ENCODE measurements at regions not wholly inside any gene's neighbourhood (a gene's known extent, or its start where the extent isn't known, plus 50 kb on each side); places are given as distances from the start of the nearest gene placed in this dataset.

- no peak overlapping the region; a peak in 1 of 5 replicates for H3K4me3 Mint-ChIP-seq
- H4K8ac ChIP-seq (replicated peaks; ENCODE audit: insufficient read length, low read depth, low read length) = no peak overlapping the region
- H3K4me2 ChIP-seq (ENCODE audit: insufficient read depth, insufficient read length, low read length) = no peak overlapping the region
- no peak overlapping the region for H4K91ac ChIP-seq (ENCODE audit: insufficient read length, low read depth, low read length)
- no peak overlapping the region; a peak in 1 of 7 replicates for H3K27ac Mint-ChIP-seq
- H2BK20ac ChIP-seq (ENCODE audit: low read depth, low read length, poor library complexity, severe bottlenecking) = no peak overlapping the region
- H4K5ac ChIP-seq (ENCODE audit: insufficient read length, low read depth, low read length) = no peak overlapping the region
- no peak for DNase-seq
- no peak overlapping the region for H3T11ph ChIP-seq (ENCODE audit: low read length)
- H2AFZ ChIP-seq (ENCODE audit: low read length) = no peak overlapping the region
- no peak overlapping the region for H2BK15ac ChIP-seq (ENCODE audit: low read depth, low read length)
- no peak overlapping the region for H3K14ac ChIP-seq (ENCODE audit: insufficient read depth, low read length)
- peaks cover 7% of the 10 kb centered on the region for H3K27me3 Mint-ChIP-seq (ENCODE audit: low read depth)
- H3K79me2 ChIP-seq (ENCODE audit: insufficient read depth, low read length) = no peaks in the 10 kb centered on the region
- H3K36me3 Mint-ChIP-seq (ENCODE audit: insufficient read depth in 1 of 3, low read depth in 3 of 3) = peaks cover 0 to 6% (median 3%) of the 10 kb centered on the region in 3 experiments; a peak in 3 of 7 replicates
- no peaks in the 10 kb centered on the region for H3K79me1 ChIP-seq (ENCODE audit: insufficient read depth, low read depth, low read length, poor library complexity, severe bottlenecking)
- whole genome bisulfite sequencing (ENCODE audit: extremely low coverage, insufficient read length, low lambda C conversion rate) = no CpG with 5 or more reads among the region's 14 CpGs
- no peak overlapping the region for H3K27ac ChIP-seq (ENCODE audit: insufficient read length, low read depth, low read length)
- H3K9me3 ChIP-seq (ENCODE audit: control insufficient read depth, low read depth, low read length) = no peaks in the 10 kb centered on the region
- no peak overlapping the region for H2BK120ac ChIP-seq (ENCODE audit: low read depth, low read length, poor library complexity, severe bottlenecking)
- H3K4me1 Mint-ChIP-seq = peaks cover 26 to 36% of the 10 kb centered on the region in 2 experiments
- H3K4ac ChIP-seq (ENCODE audit: low read depth, low read length) = no peak overlapping the region
- peaks cover 5% of the 10 kb centered on the region; the same call in 1 of the 2 replicates for H3K4me1 ChIP-seq (ENCODE audit: insufficient read depth, low read length)
- TF ChIP-seq CTCF (conservative IDR thresholded peaks at IDR 0.05) = no peak
- no peak overlapping the region for H2AK5ac ChIP-seq (ENCODE audit: insufficient read length, low read length)
- H2BK5ac ChIP-seq (ENCODE audit: insufficient read length, low read length) = no peak overlapping the region
- H3K9ac ChIP-seq (ENCODE audit: extremely low read depth, insufficient read length, low read length) = no peak overlapping the region
- no peak overlapping the region for H3K23ac ChIP-seq (ENCODE audit: insufficient read length, low read depth, low read length)
- H2BK12ac ChIP-seq (ENCODE audit: insufficient read length, low read depth, low read length) = no peak overlapping the region
- no peaks in the 10 kb centered on the region for H3K27me3 ChIP-seq (ENCODE audit: insufficient read depth, low read length)
- no peaks in the 10 kb centered on the region for H3K23me2 ChIP-seq (ENCODE audit: insufficient read length, low read depth, low read length, poor library complexity, severe bottlenecking)
- no peaks in the 10 kb centered on the region for H4K20me1 ChIP-seq (ENCODE audit: control insufficient read depth, insufficient read depth, insufficient read length)
- H3K18ac ChIP-seq (ENCODE audit: insufficient read length, low read depth, low read length) = no peak overlapping the region
- peaks cover 4 to 8% of the 10 kb centered on the region in 2 experiments; a peak in 4 of 5 replicates for H3K9me3 Mint-ChIP-seq
- no peak overlapping the region for H3K56ac ChIP-seq (ENCODE audit: insufficient read length, low read depth, low read length)
Measured at GRCh38 chr15:25565470-25566264, 126.8 kb upstream of the UBE3A start.
